ENCODE measurements at regions not wholly inside any gene's neighbourhood (a gene's known extent, or its start where the extent isn't known, plus 50 kb on each side); places are given as distances from the start of the nearest gene placed in this dataset.

- H3K79me2 ChIP-seq (ENCODE audit: low read length), result no peaks in the 10 kb centered on the region
- no peaks in the 10 kb centered on the region for H3K36me3 ChIP-seq (replicated peaks; ENCODE audit: low read depth, low read length)
- H3K9me3 ChIP-seq (ENCODE audit: insufficient read depth, low read length), result no peaks in the 10 kb centered on the region
- TF ChIP-seq, protein P1, sequence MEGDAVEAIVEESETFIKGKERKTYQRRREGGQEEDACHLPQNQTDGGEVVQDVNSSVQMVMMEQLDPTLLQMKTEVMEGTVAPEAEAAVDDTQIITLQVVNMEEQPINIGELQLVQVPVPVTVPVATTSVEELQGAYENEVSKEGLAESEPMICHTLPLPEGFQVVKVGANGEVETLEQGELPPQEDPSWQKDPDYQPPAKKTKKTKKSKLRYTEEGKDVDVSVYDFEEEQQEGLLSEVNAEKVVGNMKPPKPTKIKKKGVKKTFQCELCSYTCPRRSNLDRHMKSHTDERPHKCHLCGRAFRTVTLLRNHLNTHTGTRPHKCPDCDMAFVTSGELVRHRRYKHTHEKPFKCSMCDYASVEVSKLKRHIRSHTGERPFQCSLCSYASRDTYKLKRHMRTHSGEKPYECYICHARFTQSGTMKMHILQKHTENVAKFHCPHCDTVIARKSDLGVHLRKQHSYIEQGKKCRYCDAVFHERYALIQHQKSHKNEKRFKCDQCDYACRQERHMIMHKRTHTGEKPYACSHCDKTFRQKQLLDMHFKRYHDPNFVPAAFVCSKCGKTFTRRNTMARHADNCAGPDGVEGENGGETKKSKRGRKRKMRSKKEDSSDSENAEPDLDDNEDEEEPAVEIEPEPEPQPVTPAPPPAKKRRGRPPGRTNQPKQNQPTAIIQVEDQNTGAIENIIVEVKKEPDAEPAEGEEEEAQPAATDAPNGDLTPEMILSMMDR (IDR thresholded peaks at IDR 0.05; ENCODE audit: low read depth, low read length), result no peak
- no peak for TF ChIP-seq EZH2phosphoT487 (IDR thresholded peaks at IDR 0.05; ENCODE audit: low read depth)
- H3K4me2 ChIP-seq (ENCODE audit: low read length), result no peak overlapping the region
- no peak overlapping the region for H3K4me3 ChIP-seq (ENCODE audit: low read length)
- H3K9ac ChIP-seq (ENCODE audit: low read length), result no peak overlapping the region
- H4K20me1 ChIP-seq (ENCODE audit: insufficient read depth, low read length), result no peaks in the 10 kb centered on the region
- no peak overlapping the region for H2AFZ ChIP-seq (ENCODE audit: low read depth, low read length)
- H3K27me3 ChIP-seq (ENCODE audit: low read depth, low read length), result peaks cover 31% of the 10 kb centered on the region
- H3K27ac ChIP-seq (ENCODE audit: low read length), result no peak overlapping the region
- no peaks in the 10 kb centered on the region for H3K4me1 ChIP-seq (ENCODE audit: low read length)
Observed at GRCh38 chr11:114826910-114827442, 148.6 kb downstream of the NXPE2 start.

DNA sequence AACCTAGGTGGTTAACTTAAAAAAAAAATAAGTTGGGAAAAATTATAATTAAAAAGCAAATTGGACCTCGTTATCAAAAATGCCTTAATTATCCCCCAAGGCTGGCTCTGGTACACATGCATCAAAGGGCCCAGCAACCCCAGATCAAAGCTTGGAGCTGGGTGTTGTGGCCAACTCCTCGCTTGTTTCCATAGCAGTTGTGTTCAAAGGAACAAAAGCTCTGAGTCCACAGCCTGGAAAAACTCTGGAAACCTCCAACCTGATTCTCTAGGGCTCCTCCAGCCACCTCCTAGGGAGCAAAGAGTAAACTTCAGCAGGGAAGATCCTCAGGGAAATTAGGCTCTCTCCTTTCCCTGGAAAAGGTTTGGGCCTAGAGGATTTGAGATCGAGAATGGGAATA is 149.4 kb downstream of the NXPE2 start:
- H3K36me3 ChIP-seq (replicated peaks; ENCODE audit: low read depth, low read length), result no peaks in the 10 kb centered on the region
- no peak overlapping the region for H2AFZ ChIP-seq (ENCODE audit: low read depth, low read length)
- TF ChIP-seq EZH2phosphoT487 (IDR thresholded peaks at IDR 0.05; ENCODE audit: low read depth), result no peak
- TF ChIP-seq, protein P1 (IDR thresholded peaks at IDR 0.05; ENCODE audit: low read depth, low read length), result no peak
- peaks cover 36% of the 10 kb centered on the region for H3K27me3 ChIP-seq (ENCODE audit: low read depth, low read length)
- no peak overlapping the region for H3K9ac ChIP-seq (ENCODE audit: low read length)
- H4K20me1 ChIP-seq (ENCODE audit: insufficient read depth, low read length), result no peaks in the 10 kb centered on the region
- no peaks in the 10 kb centered on the region for H3K9me3 ChIP-seq (ENCODE audit: insufficient read depth, low read length)
- no peaks in the 10 kb centered on the region for H3K4me1 ChIP-seq (ENCODE audit: low read length)
- H3K79me2 ChIP-seq (ENCODE audit: low read length), result no peaks in the 10 kb centered on the region
- H3K4me2 ChIP-seq (ENCODE audit: low read length), result no peak overlapping the region
- H3K4me3 ChIP-seq (ENCODE audit: low read length), result no peak overlapping the region
- no peak overlapping the region for H3K27ac ChIP-seq (ENCODE audit: low read length)

- no peak overlapping the region for H2AFZ ChIP-seq (ENCODE audit: low read depth, low read length)
- no peaks in the 10 kb centered on the region for H3K79me2 ChIP-seq (ENCODE audit: low read length)
- H4K20me1 ChIP-seq (ENCODE audit: insufficient read depth, low read length), result no peaks in the 10 kb centered on the region
- H3K4me3 ChIP-seq (ENCODE audit: low read length), result no peak overlapping the region
- peaks cover 41% of the 10 kb centered on the region for H3K27me3 ChIP-seq (ENCODE audit: low read depth, low read length)
- no peaks in the 10 kb centered on the region for H3K9me3 ChIP-seq (ENCODE audit: insufficient read depth, low read length)
- no peaks in the 10 kb centered on the region for H3K4me1 ChIP-seq (ENCODE audit: low read length)
- H3K4me2 ChIP-seq (ENCODE audit: low read length), result no peak overlapping the region
- H3K9ac ChIP-seq (ENCODE audit: low read length), result no peak overlapping the region
- no peaks in the 10 kb centered on the region for H3K36me3 ChIP-seq (replicated peaks; ENCODE audit: low read depth, low read length)
- H3K27ac ChIP-seq (ENCODE audit: low read length), result no peak overlapping the region
- no peak for TF ChIP-seq EZH2phosphoT487 (IDR thresholded peaks at IDR 0.05; ENCODE audit: low read depth)
- TF ChIP-seq, protein P1 (IDR thresholded peaks at IDR 0.05; ENCODE audit: low read depth, low read length), result no peak
Observed at GRCh38 chr11:114832532-114833125, 154.3 kb downstream of the NXPE2 start.

- TF ChIP-seq, protein P1 (IDR thresholded peaks at IDR 0.05; ENCODE audit: low read depth, low read length), result no peak
- TF ChIP-seq EZH2phosphoT487 (IDR thresholded peaks at IDR 0.05; ENCODE audit: low read depth), result no peak
- Histone ChIP-seq H3K27me3 (ENCODE audit: low read depth, low read length) (peaks cover 26% of the 10 kb centered on the region), H3K4me1 (ENCODE audit: low read length) (no peaks in the 10 kb centered on the region)
Observed at GRCh38 chr11:114836161-114836560, 157.8 kb downstream of the NXPE2 start.

More at GRCh38 chr11:114836161-114836560, 157.8 kb downstream of the NXPE2 start:
- H3K4me2 ChIP-seq (ENCODE audit: low read length), result no peak overlapping the region
- no peak overlapping the region for H3K9ac ChIP-seq (ENCODE audit: low read length)
- no peak overlapping the region for H3K27ac ChIP-seq (ENCODE audit: low read length)
- H2AFZ ChIP-seq (ENCODE audit: low read depth, low read length), result no peak overlapping the region
- no peak overlapping the region for H3K4me3 ChIP-seq (ENCODE audit: low read length)
- H4K20me1 ChIP-seq (ENCODE audit: insufficient read depth, low read length), result no peaks in the 10 kb centered on the region
- no peaks in the 10 kb centered on the region for H3K9me3 ChIP-seq (ENCODE audit: insufficient read depth, low read length)
- H3K79me2 ChIP-seq (ENCODE audit: low read length), result no peaks in the 10 kb centered on the region
- H3K36me3 ChIP-seq (replicated peaks; ENCODE audit: low read depth, low read length), result no peaks in the 10 kb centered on the region
